BE2C (cell line): ENCODE measurements at regions not wholly inside any gene's neighbourhood (a gene's known extent, or its start where the extent isn't known, plus 50 kb on each side); places are given as distances from the start of the nearest gene placed in this dataset.

Experiments used
- DNase-seq: peaks from one replicate; pipeline ENCODE4 v3.0.0-alpha.2; 2020
- H3K27me3 ChIP-seq: fragments of 250-450 bp; sonication (Bioruptor Pico); 2 replicates; pipeline ENCODE4 v1.5.1; 2020; ENCODE audit warnings: mild to moderate bottlenecking
- H3K36me3 ChIP-seq: fragments of 250-450 bp; sonication (Bioruptor Pico); 2 replicates; pipeline ENCODE4 v1.5.1; 2020; ENCODE audit warnings: mild to moderate bottlenecking
- H3K4me1 ChIP-seq: fragments of 250-450 bp; sonication (Bioruptor Pico); 2 replicates; pipeline ENCODE4 v1.5.1; 2020
- H3K4me3 ChIP-seq: 2 replicates; pipeline ENCODE4 v1.5.1; 2011; ENCODE audit warnings: low read depth, low read length
- H3K9me3 ChIP-seq: fragments of 250-450 bp; sonication (Bioruptor Pico); 2 replicates; pipeline ENCODE4 v1.5.1; 2020
- CTCF ChIP-seq: IDR thresholded peaks from 2 replicates; pipeline ENCODE4 v1.5.1; 2012; ENCODE audit warnings: mild to moderate bottlenecking, low read depth, low read length

- H3K36me3 ChIP-seq, result no peaks in the 10 kb centered on the region
These were observed 2268.7 kb downstream of the LRRC4C start for GRCh38 chr11:39190751-39191150.

GRCh38 chr11:39177678-39178077, 2281.8 kb downstream of the LRRC4C start:
- Histone ChIP-seq H3K27me3 (no peaks in the 10 kb centered on the region), H3K36me3 (no peaks in the 10 kb centered on the region), H3K4me1 (no peaks in the 10 kb centered on the region), H3K4me3 (no peak overlapping the region), H3K9me3 (no peaks in the 10 kb centered on the region)
- TF ChIP-seq CTCF, result no peak
- DNase-seq, result no peak

More at GRCh38 chr11:39190751-39191150, 2268.7 kb downstream of the LRRC4C start:
- Histone ChIP-seq H3K4me3 (no peak overlapping the region), H3K4me1 (no peaks in the 10 kb centered on the region), H3K9me3 (no peaks in the 10 kb centered on the region), H3K27me3 (no peaks in the 10 kb centered on the region)
- no peak for DNase-seq
- TF ChIP-seq CTCF, result no peak

GRCh38 chr11:39174965-39175364, 2284.5 kb downstream of the LRRC4C start:
- H3K9me3 ChIP-seq, result no peaks in the 10 kb centered on the region
- DNase-seq, result no peak
- no peaks in the 10 kb centered on the region for H3K27me3 ChIP-seq
- TF ChIP-seq CTCF, result no peak
- H3K4me3 ChIP-seq, result no peak overlapping the region
- H3K36me3 ChIP-seq, result no peaks in the 10 kb centered on the region
- H3K4me1 ChIP-seq, result no peaks in the 10 kb centered on the region

- Histone ChIP-seq H3K9me3 (no peaks in the 10 kb centered on the region), H3K4me1 (no peaks in the 10 kb centered on the region), H3K4me3 (no peak overlapping the region), H3K27me3 (no peaks in the 10 kb centered on the region), H3K36me3 (no peaks in the 10 kb centered on the region)
- no peak for TF ChIP-seq CTCF
- DNase-seq, result no peak
These were observed 2285.3 kb downstream of the LRRC4C start for GRCh38 chr11:39174196-39174595.

GRCh38 chr11:39165021-39165420, 2294.4 kb downstream of the LRRC4C start:
- no peaks in the 10 kb centered on the region for H3K27me3 ChIP-seq
- DNase-seq, result no peak
- no peaks in the 10 kb centered on the region for H3K9me3 ChIP-seq
- TF ChIP-seq CTCF, result no peak
- no peaks in the 10 kb centered on the region for H3K4me1 ChIP-seq
- no peak overlapping the region for H3K4me3 ChIP-seq
- no peaks in the 10 kb centered on the region for H3K36me3 ChIP-seq

- no peaks in the 10 kb centered on the region for H3K36me3 ChIP-seq
- no peaks in the 10 kb centered on the region for H3K27me3 ChIP-seq
- no peak overlapping the region for H3K4me3 ChIP-seq
- no peaks in the 10 kb centered on the region for H3K4me1 ChIP-seq
- no peak for DNase-seq
- H3K9me3 ChIP-seq, result no peaks in the 10 kb centered on the region
- no peak for TF ChIP-seq CTCF
These were observed 2310.2 kb downstream of the LRRC4C start for GRCh38 chr11:39149214-39149613.
